Colon (tissue), 2 donors: ENCODE measurements at regions not wholly inside any gene's neighbourhood (a gene's known extent, or its start where the extent isn't known, plus 50 kb on each side); places are given as distances from the start of the nearest gene placed in this dataset.

Experiments used
- FAIRE-seq: peaks from 2 replicates; lab custom pipeline; 2012; peaks lifted over from hg19 to GRCh38; lab: Jason Lieb, UNC
- donor health status: control.
- donor health status: control.

DNA sequence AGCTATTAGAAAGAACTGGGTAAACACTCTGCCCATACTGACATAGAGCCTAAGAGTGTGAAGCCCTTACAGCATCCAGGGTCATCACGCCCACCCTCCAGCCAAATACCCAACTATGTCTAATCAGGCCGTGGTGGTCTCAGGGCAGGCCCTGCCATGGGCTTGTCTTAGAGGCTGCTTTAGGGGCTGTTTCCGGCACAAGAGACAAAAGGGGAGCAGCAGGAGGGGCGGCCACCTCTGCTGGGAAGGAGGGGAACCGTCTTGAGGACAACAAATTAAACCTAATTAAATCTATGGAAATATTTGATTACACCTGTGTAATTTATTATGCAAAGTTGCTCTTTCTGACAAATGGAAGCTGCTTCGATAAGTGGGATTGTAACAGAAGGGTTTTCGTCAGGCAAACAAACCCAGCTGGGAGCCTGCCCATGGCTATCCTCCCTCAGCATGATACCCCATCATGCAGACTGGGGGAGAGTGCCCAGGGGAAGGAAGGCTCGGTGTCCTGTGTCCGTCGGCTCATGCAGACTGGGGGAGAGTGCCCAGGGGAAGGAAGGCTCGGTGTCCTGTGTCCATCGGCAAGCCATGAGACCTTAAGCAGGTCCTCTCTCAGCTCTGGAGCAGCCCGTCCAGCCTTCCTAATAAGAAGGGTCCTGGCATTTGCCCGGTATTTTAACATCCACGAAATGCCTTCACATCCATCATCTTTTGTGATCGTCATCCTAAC lies 163.6 kb upstream of the B3GAT1 start:
- no peak for FAIRE-seq

GRCh38 chr11:134574947-134575346 lies 162.9 kb upstream of the B3GAT1 start:
- FAIRE-seq = no peak

- no peak for FAIRE-seq
Measured at GRCh38 chr11:134574425-134574824, 162.4 kb upstream of the B3GAT1 start.

DNA sequence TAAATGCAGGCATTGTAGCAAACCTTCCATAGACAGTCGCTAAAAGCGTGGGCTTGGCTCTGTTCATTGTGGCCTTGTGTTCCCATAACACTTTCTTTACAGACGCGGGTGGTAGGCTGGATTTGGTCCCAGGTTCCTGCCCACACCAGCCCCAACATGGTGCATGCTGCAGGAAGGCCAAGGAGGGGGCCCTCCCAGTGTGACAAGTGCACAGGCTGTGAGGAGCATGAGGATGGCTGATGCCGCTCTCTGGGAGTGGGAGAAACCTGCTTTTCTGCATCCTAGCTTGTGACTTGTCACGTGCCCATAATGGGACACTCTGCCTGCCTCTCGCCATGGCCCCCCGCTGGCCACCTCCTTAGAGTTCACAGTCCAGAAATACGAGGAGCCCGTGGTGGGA lies 161.8 kb upstream of the B3GAT1 start:
- no peak for FAIRE-seq

- no peak for FAIRE-seq
Measured at GRCh38 chr11:134572741-134573675, 161.0 kb upstream of the B3GAT1 start.

DNA sequence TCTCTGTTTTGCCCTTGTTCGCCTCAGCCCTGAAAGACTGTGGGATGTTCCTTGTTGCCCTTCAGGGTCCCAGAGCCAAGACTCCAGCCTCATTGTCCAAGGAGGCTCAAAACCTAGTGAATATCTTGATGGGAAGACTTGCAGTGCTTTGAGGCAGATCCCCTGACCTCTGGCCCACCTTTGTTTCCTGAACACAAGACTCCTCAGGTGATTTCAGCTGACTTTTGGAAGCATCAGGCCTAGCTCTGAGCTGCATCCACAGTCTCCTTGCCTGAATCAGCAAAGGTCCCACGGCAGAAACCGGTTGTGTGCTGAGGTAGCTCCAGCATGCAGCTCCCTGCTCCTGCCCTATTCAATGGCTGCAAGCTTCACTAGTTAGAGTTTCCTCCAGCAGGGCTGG lies 159.3 kb upstream of the B3GAT1 start:
- FAIRE-seq = no peak

- FAIRE-seq = no peak
Measured at GRCh38 chr11:134569195-134569594, 157.2 kb upstream of the B3GAT1 start.

GRCh38 chr11:134566311-134566710 lies 154.3 kb upstream of the B3GAT1 start:
- no peak for FAIRE-seq

GRCh38 chr11:134565343-134565891 lies 153.4 kb upstream of the B3GAT1 start:
- FAIRE-seq = no peak

DNA sequence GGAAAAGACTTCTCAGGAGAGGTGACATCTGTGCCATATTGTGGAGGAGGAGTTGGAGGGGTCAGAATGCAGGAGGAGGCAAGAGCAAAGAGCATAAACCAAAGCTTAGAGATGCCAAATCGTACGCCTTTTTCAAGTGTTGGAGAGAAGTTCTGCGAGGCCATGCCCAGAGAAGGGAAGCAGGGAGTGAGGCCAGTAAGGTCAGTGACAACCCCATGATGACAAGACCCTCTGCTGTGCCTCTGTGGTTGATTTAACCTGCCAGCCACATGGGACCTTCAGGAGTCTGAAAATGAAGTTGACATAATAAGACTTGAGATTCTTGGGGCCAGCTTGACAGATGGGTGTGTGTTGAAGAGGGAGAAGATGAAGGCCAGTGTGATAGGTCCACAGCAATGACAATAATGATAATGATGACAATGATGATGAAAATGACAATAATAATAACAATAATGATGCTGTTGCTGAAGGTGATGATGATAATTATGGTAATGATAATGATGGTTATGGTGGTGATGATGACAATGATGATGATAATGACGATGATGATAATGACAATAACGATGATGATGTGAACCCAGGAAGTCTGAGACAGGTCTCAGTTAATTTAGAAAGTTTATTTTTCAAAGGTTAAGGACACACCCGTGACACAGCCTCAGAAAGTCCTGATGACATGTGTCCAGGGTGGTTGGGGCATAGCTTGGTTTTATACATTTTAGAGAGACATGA lies 152.6 kb upstream of the B3GAT1 start:
- FAIRE-seq = no peak

GRCh38 chr11:134562941-134563471 lies 151.0 kb upstream of the B3GAT1 start:
- FAIRE-seq = no peak

DNA sequence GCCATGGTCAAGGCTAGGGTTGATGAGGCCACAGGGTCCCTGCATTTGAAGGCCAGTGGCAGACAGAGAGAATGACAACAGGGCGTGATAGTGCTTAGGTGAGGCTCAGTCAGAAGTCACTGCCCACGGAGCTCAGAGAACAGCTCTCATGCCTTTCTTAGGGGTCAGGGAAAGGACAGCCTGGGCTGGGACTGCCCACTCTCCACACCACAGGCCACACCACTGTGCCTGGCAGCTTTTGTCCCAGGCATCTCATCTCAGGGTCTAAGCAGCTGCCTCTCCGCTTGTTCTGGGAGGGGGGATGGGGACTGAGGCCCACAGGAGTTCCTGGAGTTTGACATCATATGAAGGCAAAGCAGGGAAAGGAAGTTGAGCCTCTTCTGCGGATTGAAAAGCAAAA lies 150.2 kb upstream of the B3GAT1 start:
- FAIRE-seq = no peak

DNA sequence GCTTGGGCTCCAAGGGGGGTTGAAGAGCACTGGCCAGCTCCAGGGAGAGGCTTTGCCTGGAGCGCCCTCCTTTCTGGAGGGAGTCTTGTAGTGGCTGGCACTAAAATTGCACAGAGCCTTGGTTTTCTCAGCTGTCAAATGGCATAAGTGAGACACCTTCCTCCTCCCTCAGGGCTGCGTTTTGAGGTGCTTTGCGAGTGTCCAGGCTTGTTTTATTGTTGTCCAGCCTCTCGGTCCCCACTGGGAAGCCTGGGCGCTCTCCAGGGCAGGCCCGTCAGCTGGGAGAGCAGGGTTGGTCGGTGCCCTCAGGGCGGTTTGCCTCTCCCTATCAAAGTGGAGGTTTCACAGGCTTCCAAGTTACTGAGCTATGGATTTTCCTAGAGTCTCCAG lies 149.3 kb upstream of the B3GAT1 start:
- FAIRE-seq = no peak

DNA sequence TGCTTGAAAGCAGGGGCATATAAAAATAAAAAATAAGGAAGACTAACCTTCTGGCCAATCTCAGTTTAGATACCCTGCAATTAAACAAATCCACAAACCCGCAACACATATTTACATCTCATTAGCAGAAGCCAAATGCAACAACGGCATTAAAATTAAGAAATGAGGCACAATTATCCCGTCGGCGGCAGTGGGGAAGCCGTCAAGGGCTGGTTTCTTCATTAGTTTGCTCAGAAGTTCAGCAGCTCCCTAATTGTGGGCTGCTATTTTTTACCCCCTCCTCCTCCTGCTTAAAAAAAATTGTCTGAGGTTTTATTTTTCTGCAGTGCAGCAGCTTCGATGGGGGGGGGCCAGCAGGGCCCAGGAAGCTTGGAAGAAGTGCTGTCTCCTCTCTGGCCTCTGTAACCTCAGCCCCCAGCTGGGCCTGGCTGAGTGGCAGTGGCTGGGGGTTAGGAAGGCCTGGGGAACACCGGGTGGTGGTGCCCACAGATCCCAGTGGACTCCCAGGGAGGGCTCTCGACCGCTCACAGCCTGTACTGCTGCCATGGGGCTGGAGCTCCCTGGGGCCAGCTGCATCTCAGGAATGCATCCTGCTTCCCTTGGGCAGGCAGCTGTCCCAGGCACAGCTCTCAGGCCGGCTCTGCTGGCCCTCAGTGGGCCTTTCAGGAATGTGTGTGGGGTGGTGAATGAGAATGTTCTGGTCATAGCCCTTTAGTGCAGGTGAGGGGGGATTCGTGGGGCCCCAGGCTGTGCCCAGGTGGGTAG lies 148.7 kb upstream of the B3GAT1 start:
- FAIRE-seq = no peak

- FAIRE-seq = no peak
Measured at GRCh38 chr11:134560066-134560465, 148.0 kb upstream of the B3GAT1 start.

DNA sequence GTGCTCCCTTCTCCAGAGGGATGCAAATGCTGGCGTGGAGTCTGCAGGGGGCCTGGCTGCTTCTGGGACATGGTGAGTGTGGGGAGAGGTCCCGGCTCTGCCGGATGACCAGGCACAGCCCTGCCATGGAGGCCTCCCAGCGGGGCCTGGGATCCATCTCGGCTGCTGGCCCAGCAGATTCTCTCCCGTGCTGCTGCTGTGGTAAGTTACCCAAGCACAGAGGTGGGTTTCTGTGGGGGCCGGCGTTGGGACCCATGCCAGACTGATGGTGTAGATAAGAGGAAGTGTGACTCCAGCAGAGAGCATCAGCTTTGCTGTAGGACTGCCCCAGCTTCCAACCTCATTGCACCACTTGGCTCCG lies 147.5 kb upstream of the B3GAT1 start:
- FAIRE-seq = no peak

- FAIRE-seq = no peak
Measured at GRCh38 chr11:134558916-134559601, 147.0 kb upstream of the B3GAT1 start.

DNA sequence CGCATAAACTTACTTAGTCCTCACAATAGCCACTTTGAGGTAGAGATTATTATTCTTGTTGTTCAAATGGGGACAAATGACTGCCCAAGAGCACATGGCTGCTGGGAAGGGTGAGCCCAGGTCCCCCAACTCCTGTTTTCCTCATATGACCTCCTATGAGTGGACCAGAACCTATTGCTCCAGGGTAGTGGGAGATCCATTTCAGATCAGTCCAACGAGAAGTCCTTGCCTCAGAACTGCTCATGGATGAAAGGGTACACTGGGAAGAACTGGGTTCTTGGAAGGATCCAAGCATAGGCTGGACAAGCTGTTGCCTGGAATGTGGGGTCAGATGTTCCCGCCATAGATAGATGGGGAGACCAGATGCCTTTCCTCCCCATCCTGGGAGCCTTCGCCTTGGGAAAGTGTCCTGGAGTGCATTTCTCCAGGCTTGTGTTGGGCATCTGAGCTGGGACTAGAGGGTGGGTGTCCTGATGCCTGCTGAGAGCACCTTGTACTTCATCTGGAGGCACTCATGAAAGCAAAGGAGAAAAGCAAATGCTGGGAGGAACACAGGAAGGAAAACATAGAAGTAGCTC lies 146.3 kb upstream of the B3GAT1 start:
- no peak for FAIRE-seq

DNA sequence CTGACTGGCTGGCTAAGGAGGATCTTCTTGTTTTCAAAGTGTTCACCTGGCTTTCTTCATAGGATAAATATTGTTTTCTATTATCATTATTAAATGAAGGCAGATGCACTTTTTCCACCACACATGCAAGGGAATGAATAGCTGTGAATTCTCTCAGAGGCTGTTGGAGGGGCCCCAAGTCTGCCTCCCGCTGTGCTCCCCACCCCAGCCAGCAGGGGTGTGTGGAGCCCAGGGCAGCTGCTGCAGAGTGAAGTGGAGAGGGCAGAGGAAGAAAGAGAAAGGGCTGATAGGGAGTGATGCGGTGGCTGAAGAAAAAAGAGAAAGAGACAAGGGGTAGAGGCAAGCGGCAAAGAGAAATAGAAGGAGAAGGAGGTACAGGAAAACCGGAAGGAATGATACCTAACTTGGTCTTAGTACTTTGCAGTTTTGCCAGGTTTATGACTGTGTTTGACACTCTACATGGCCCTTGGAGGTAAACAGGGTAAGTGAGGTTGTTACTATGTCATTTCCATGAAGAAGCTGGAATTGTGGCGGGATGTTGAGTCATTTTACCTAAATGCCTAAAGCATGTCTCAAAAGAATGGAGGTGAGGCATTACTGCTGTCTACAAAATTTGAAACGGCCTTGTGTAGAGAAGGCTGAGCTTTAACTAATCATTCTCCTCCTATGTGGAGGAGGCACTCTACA lies 145.7 kb upstream of the B3GAT1 start:
- no peak for FAIRE-seq

DNA sequence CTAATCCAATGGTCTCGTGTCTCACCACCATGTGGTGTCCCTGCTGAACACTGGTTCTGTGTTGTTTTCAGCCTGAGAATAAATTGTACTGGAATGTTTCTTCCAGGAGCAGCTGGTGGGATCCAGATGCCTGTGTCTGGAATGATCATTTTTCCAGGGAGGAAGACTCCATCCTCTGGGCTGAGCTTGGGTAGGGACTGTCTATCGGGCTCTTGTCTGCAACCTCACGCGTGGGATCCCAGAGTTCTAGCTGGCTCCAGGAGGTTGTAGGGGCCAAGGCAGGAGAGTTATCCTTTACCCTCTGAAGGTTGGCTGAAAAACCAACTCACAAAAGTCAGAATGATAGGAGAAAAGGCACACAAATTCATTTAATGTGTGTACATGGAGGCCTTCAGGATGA lies 144.1 kb upstream of the B3GAT1 start:
- FAIRE-seq = no peak
